Adrenal gland (tissue), 9 donors: ENCODE measurements at regions not wholly inside any gene's neighbourhood (a gene's known extent, or its start where the extent isn't known, plus 50 kb on each side); places are given as distances from the start of the nearest gene placed in this dataset.

ENCODE experiments used
- DNase-seq, 7 donors: peaks; one replicate each; pipeline ENCODE4 v3.0.0-alpha.2; 2019 to 2020
- H3K27ac ChIP-seq, 5 donors: fragments of 200-600 bp; sonication (generic) in 4 of 5; 1 replicate in 3 of 5; 2 replicates in 2 of 5; pipeline versions ENCODE4 v1.5.1 to v1.8.0; 2016 to 2020; ENCODE audit warnings: mild to moderate bottlenecking in 1 of 5
- H3K27me3 ChIP-seq: fragments of 200-600 bp; 2 replicates; pipeline ENCODE4 v1.8.0; 2021
- H3K36me3 ChIP-seq, 2 donors: fragments of 200-600 bp; replicated peaks in 1 of 2; 1 replicate in 1 of 2; 2 replicates in 1 of 2; pipeline versions ENCODE4 v1.5.1 to v1.8.0; 2018 to 2022
- H3K4me1 ChIP-seq, 2 donors: fragments of 200-600 bp; replicated peaks in 1 of 2; 1 replicate in 1 of 2; 2 replicates in 1 of 2; pipeline versions ENCODE4 v1.5.1 to v1.8.0; 2018 to 2021
- H3K4me3 ChIP-seq, 4 donors: fragments of 200-600 bp; sonication (generic) in 3 of 4; one replicate each; pipeline ENCODE4 v1.5.1; 2016 to 2018
- H3K9me3 ChIP-seq, 3 donors: fragments of 200-600 bp; sonication (generic) in 1 of 3; replicated peaks in 1 of 3; 1 replicate in 2 of 3; 2 replicates in 1 of 3; pipeline versions ENCODE4 v1.5.1 to v1.8.0; 2016 to 2021
- POLR2A ChIP-seq, 2 donors: fragments of 450-650 bp; IDR thresholded peaks; one replicate each; pipeline ENCODE4 v1.6.1; 2017; ENCODE audit warnings: antibody characterized with exemption in 2 of 2, mild to moderate bottlenecking in 2 of 2, moderate library complexity in 1 of 2
- WGBS, 4 donors: extraction: QIAGEN DNeasy Blood & Tissue Kit in 2 of 4; methylation state at CpG; one replicate each; pipeline versions ENCODE4 v1.1.5 to v1.1.7; 2013 to 2017; 5-methylcytosine and 5-hydroxymethylcytosine counted together
- intact Hi-C, 2 donors: fragments of 100-400 bp; cut with DNase I; formaldehyde crosslinking; loops; one replicate each; pipeline versions ENCODE4 v1.14.1 to v1.15.0; 2022 to 2023
- TF ChIP-seq, protein P1 (sequence below), 6 experiments: fragments of 450-650 bp in 4 of 6; fragments of 200-600 bp in 2 of 6; sonication (generic) in 1 of 6; IDR thresholded peaks; 1 replicate in 5 of 6; 2 replicates in 1 of 6; pipeline versions ENCODE4 v1.5.1 to v1.8.0; 2016 to 2021; ENCODE audit warnings: antibody characterized with exemption in 6 of 6, mild to moderate bottlenecking in 2 of 6, moderate library complexity in 1 of 6
- donor health status: healthy with polysubstance abuse.
- donor health status: Bipolar disorder and iron deficiency.
- donor health status: DM: yes; HTN: yes; CAD: no.
- donor health status: DM: no; HTN: no; CAD: no.
- donor health status: DM: no; HTN: no; CAD: no.

DNA sequence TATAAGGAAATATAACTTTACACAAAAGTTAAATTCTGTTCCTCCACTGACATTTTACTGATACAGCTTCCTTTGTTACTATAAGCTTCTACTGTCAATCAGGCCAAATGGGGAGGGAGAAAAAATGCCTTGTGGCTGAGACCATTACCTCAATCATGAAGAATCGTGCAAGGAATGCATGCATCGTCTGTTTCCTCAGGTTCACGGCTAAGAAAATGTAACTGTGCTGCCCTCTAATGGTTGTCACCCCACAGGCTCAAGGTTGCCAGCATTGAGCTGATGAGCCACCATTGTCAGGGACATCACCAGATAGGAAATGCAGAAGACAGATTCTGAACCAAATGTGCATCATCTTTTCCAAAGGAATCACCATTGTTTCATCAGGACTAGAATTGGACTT lies 426.9 kb downstream of the CDH2 start:
- DNase-seq: peak; percentile 17 to 64 (median 41)
- TF ChIP-seq, protein P1, sequence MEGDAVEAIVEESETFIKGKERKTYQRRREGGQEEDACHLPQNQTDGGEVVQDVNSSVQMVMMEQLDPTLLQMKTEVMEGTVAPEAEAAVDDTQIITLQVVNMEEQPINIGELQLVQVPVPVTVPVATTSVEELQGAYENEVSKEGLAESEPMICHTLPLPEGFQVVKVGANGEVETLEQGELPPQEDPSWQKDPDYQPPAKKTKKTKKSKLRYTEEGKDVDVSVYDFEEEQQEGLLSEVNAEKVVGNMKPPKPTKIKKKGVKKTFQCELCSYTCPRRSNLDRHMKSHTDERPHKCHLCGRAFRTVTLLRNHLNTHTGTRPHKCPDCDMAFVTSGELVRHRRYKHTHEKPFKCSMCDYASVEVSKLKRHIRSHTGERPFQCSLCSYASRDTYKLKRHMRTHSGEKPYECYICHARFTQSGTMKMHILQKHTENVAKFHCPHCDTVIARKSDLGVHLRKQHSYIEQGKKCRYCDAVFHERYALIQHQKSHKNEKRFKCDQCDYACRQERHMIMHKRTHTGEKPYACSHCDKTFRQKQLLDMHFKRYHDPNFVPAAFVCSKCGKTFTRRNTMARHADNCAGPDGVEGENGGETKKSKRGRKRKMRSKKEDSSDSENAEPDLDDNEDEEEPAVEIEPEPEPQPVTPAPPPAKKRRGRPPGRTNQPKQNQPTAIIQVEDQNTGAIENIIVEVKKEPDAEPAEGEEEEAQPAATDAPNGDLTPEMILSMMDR (IDR thresholded peaks at IDR 0.05): peak in 5 of 6 experiments; percentile 35 to 54 (median 47)
- no peak for TF ChIP-seq POLR2A (IDR thresholded peaks at IDR 0.05)
- intact Hi-C loops: loop anchor here in 1 of 2 donors (10.0 kb wide), 2 partner anchors 45 to 145 kb away; no protein-coding TSS in a partner anchor
- Histone ChIP-seq H3K36me3 (no peaks in the 10 kb centered on the region), H3K27ac (no peak overlapping the region), H3K4me3 (no peak overlapping the region), H3K4me1 (no peaks in the 10 kb centered on the region), H3K9me3 (no peaks in the 10 kb centered on the region), H3K27me3 (no peaks in the 10 kb centered on the region)
- WGBS, 4 donors: 0 to 19% (median 6%) methylated on average over 3 of the region's 3 CpGs

DNA sequence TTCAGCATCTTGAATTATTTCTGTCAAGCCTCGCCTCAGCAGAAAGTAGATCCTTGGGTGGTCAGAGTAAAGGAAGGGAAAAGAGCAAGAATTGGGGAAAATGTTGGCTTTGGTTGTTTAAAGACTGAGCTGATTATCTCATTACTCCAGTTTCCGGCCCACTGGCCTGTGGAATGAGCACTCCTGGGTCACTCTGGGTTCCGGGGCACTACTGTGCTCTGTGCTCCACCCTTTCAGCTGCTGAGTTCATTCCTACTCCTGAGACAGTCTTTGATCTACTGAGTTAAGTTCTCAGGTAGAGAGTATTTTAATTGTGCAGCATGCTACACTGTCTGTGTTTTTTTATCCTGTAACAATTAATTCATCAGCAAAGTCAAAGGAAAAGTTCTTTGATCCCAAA lies 427.7 kb downstream of the CDH2 start:
- TF ChIP-seq, protein P1 (IDR thresholded peaks at IDR 0.05): no peak
- TF ChIP-seq POLR2A (IDR thresholded peaks at IDR 0.05): no peak
- no peaks in the 10 kb centered on the region for H3K4me1 ChIP-seq
- WGBS, 4 donors: 70 to 75% (median 71%) methylated on average over 3 of the region's 3 CpGs
- DNase-seq: no peak
- no peaks in the 10 kb centered on the region for H3K9me3 ChIP-seq
- H3K27ac ChIP-seq: no peak overlapping the region
- H3K36me3 ChIP-seq: no peaks in the 10 kb centered on the region
- intact Hi-C loops: loop anchor here in 1 of 2 donors (10.0 kb wide), 1 partner anchor 64 kb away; no protein-coding TSS in a partner anchor
- no peaks in the 10 kb centered on the region for H3K27me3 ChIP-seq
- no peak overlapping the region for H3K4me3 ChIP-seq

DNA sequence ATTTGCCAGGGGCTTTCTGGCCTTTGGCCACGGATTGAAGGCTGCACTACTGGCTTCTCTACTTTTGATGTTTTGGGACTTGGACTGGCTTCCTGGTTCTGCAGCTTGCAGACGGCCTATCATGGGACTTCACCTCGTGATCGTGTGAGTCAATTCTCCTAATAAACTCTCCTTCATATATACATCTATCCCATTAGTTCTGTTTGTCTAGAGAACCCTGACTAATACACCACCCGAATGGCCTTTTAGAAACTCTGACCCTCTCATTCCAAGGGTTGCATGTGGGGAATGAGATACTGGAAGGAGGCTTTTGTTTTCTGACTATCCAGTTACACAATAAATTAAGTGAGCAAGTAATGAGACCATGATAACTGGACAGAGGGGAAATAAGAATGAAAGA lies 430.7 kb downstream of the CDH2 start:
- Histone ChIP-seq H3K4me1 (no peaks in the 10 kb centered on the region), H3K36me3 (no peaks in the 10 kb centered on the region), H3K27ac (no peak overlapping the region), H3K27me3 (no peaks in the 10 kb centered on the region), H3K4me3 (no peak overlapping the region), H3K9me3 (no peaks in the 10 kb centered on the region)
- intact Hi-C loops: loop anchor here in 1 of 2 donors (10.0 kb wide), 1 partner anchor 61 kb away; no protein-coding TSS in a partner anchor
- no peak for DNase-seq
- 73 to 84% (median 79%) methylated on average over 5 of the region's 5 CpGs for WGBS, 4 donors
- TF ChIP-seq, protein P1 (IDR thresholded peaks at IDR 0.05): no peak
- no peak for TF ChIP-seq POLR2A (IDR thresholded peaks at IDR 0.05)

DNA sequence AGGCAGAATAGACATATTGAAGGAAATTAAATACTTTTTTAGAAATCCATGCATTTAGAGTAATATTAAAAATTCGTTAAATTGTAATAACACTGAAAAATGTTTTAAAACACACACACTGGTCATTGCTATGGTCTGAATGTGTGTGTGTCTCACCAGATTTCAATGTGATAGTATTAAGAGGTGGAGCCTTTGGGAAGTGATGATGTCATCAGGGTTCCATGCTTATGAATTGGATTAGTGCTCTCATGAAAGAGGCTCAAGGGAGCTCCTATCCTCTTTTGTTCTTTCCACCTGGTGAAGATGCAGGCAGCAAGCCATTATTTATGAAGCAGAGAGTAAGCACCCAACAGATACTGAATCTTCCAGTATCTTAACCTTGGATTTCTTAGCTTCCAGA lies 441.8 kb downstream of the CDH2 start:
- Histone ChIP-seq H3K36me3 (no peaks in the 10 kb centered on the region), H3K4me3 (no peak overlapping the region), H3K27me3 (no peaks in the 10 kb centered on the region), H3K9me3 (no peaks in the 10 kb centered on the region), H3K4me1 (no peaks in the 10 kb centered on the region), H3K27ac (no peak overlapping the region)
- 60 to 77% (median 73%) methylated on average over 1 of the region's 1 CpG for WGBS, 4 donors
- no peak for DNase-seq
- intact Hi-C loops: no loop called here
- TF ChIP-seq POLR2A (IDR thresholded peaks at IDR 0.05): no peak
- TF ChIP-seq, protein P1 (IDR thresholded peaks at IDR 0.05): no peak
